Brain microvascular endothelial cell (primary cell): ENCODE measurements at regions not wholly inside any gene's neighbourhood (a gene's known extent, or its start where the extent isn't known, plus 50 kb on each side); places are given as distances from the start of the nearest gene placed in this dataset.
"Not testable (repeated sequence)": the region's sequence is repeated elsewhere in the genome, so short reads cannot be mapped to it uniquely, and the experiment has no call there.

Source experiments
- DNase-seq: peaks from one replicate; pipeline ENCODE4 v3.0.0-alpha.2; 2020
- H3K27ac ChIP-seq: fragments of 250-450 bp; sonication (Bioruptor Pico); 2 replicates; pipeline ENCODE4 v1.5.1; 2020; ENCODE audit warnings: mild to moderate bottlenecking, moderate library complexity
- H3K27me3 ChIP-seq: fragments of 250-450 bp; sonication (Bioruptor Pico); replicated peaks from 2 replicates; pipeline ENCODE4 v1.5.1; 2020; ENCODE audit warnings: mild to moderate bottlenecking
- H3K36me3 ChIP-seq: fragments of 250-450 bp; sonication (Bioruptor Pico); replicated peaks from 2 replicates; pipeline ENCODE4 v1.5.1; 2020; ENCODE audit warnings: mild to moderate bottlenecking
- H3K4me3 ChIP-seq: 2 replicates; pipeline ENCODE4 v1.5.1; 2011; ENCODE audit warnings: low read depth, mild to moderate bottlenecking, control low read depth, low read length, moderate library complexity
- CTCF ChIP-seq: IDR thresholded peaks from 2 replicates; pipeline ENCODE4 v1.5.1; 2011; ENCODE audit warnings: low read depth, mild to moderate bottlenecking, moderate library complexity, low read length, control low read depth, inconsistent platforms; ENCODE audit errors: missing control alignments
- in situ Hi-C: cut with HindIII; loops from 2 replicates; pipeline ENCODE4 v1.10.0; 2017; ENCODE audit warnings: low sequenced_read_pairs, low pct_ligation_motif_present

DNA sequence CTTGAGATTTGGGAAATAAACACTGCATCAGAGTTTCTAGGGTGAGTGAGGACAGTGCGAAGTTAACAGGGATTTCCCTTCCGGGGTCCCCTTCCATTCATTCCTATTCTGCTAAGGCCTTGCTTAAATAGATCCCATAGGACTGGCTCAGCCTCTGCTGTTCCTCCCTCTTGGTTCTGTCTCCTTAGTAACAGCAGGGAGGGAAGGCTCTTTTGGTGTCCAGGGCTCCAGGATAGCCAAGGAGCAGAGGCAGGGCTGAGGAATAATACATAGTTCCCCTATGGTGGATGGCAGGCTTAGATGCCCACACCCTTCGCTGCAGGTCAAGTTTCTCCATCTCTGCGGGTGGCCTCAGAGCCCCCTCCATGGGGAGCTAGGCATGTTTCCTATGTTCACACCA lies 591.7 kb downstream of the ACTL7B start:
- no peak for TF ChIP-seq CTCF
- Histone ChIP-seq H3K36me3 (no peaks in the 10 kb centered on the region), H3K4me3 (no peak overlapping the region), H3K27ac (no peak overlapping the region), H3K27me3 (no peaks in the 10 kb centered on the region)
- in situ Hi-C loops = no loop called here
- no peak for DNase-seq

GRCh38 chr9:108262836-108263235 lies 593.0 kb downstream of the ACTL7B start:
- in situ Hi-C loops = no loop called here
- H3K36me3 ChIP-seq = no peaks in the 10 kb centered on the region
- TF ChIP-seq CTCF = no peak
- no peak overlapping the region for H3K27ac ChIP-seq
- no peak for DNase-seq
- H3K4me3 ChIP-seq = no peak overlapping the region
- H3K27me3 ChIP-seq = no peaks in the 10 kb centered on the region

GRCh38 chr9:108259917-108260675 lies 595.7 kb downstream of the ACTL7B start:
- H3K27me3 ChIP-seq = no peaks in the 10 kb centered on the region
- H3K27ac ChIP-seq = no peak overlapping the region
- H3K4me3 ChIP-seq = no peak overlapping the region
- no peak for TF ChIP-seq CTCF
- H3K36me3 ChIP-seq = no peaks in the 10 kb centered on the region
- no peak for DNase-seq
- in situ Hi-C loops = no loop called here

DNA sequence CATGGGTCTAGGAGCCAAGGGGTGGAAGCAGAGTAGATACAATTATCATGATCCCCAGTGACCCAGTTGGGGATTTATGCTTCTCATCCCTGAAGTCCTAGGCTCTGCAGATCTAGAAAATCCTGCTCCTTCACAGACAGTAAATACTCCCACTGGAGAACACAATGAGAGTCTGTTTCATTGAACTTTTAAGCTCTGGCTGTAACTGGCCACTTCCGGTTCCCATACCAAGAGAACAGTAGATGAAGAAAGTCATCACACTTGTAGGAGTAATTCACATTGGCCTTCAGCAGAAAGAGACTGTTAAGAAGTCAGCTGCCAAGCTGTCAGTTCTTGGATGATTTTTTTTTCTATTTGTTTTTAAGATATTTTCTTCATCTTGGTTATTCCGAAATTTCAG lies 597.1 kb downstream of the ACTL7B start:
- no peak for TF ChIP-seq CTCF
- Histone ChIP-seq H3K4me3 (no peak overlapping the region), H3K27ac (no peak overlapping the region), H3K36me3 (no peaks in the 10 kb centered on the region), H3K27me3 (no peaks in the 10 kb centered on the region)
- no peak for DNase-seq
- in situ Hi-C loops = no loop called here

DNA sequence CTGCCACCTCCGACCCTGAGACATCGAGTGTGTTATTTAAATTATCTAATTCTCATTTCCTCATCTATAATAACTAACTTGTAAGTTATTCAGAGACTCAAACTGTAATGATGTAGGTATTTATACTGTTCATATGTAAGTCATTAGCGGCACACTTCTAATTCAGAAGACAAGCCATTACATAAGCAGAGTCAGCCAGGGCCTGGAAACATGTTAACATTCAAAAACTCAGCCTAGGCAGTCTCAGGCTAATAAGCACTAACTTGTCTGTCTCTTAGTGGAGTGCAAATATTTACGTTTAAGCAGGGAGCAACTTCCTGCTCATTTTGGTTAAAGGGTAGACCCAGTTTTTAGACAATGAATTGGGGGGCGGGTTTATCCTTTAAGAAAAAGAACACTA lies 598.4 kb downstream of the ACTL7B start:
- H3K27me3 ChIP-seq = no peaks in the 10 kb centered on the region
- in situ Hi-C loops = no loop called here
- TF ChIP-seq CTCF = no peak

DNA sequence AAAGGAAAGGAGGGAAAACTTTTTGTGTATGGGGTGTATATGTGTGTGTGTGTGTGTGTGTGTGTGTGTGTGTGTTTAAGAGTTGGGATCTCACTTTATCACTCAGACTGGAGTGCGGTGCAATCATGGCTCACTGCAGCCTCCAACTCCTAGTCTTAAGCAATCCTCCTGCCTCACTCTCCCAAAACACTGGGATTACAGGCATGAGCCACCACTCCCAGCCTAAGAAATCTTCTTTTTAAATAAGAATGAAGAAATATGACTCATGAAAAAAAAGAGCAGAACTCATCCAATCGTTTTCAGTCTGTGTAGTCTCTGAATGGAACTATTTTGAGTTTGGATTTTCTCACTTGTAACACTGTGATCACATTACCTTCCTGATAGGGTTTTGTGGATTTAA lies 601.5 kb downstream of the ACTL7B start:
- TF ChIP-seq CTCF = no peak
- Histone ChIP-seq H3K27me3 (no peaks in the 10 kb centered on the region), H3K4me3 (no peak overlapping the region), H3K27ac (no peak overlapping the region), H3K36me3 (no peaks in the 10 kb centered on the region)
- in situ Hi-C loops = no loop called here
- DNase-seq = no peak

More for the DNA sequence above, 598.4 kb downstream of the ACTL7B start:
- DNase-seq = no peak
- Histone ChIP-seq H3K36me3 (no peaks in the 10 kb centered on the region), H3K27ac (no peak overlapping the region), H3K4me3 (no peak overlapping the region)

GRCh38 chr9:108247391-108247790 lies 608.4 kb downstream of the ACTL7B start:
- in situ Hi-C loops, DNase-seq: not testable (repeated sequence)

More at GRCh38 chr9:108247391-108247790, 608.4 kb downstream of the ACTL7B start:
- H3K36me3 ChIP-seq, H3K27me3 ChIP-seq, H3K27ac ChIP-seq, H3K4me3 ChIP-seq: not testable (repeated sequence)
